Panc1 (cell line): ENCODE measurements at regions not wholly inside any gene's neighbourhood (a gene's known extent, or its start where the extent isn't known, plus 50 kb on each side); places are given as distances from the start of the nearest gene placed in this dataset.

Source experiments
- ATAC-seq: fragments of 200-7000 bp; cut with Tn5 transposase; 2 replicates; pipeline ENCODE4 v1.9.1; 2020; ENCODE audit warnings: mild to moderate bottlenecking, moderate library complexity
- BruUV-seq: library from RNA; stranded (reverse); fragments of 400-500 nt; replicated peaks from 2 replicates; lab custom pipeline; 2021; lab: Mats Ljungman, UMichigan
- CTCF ChIA-PET: fragments of 300-600 bp; sonication (Branson Sonifier 250); formaldehyde crosslinking; loops from one replicate; lab custom pipeline; 2022; ENCODE audit warnings: antibody characterized with exemption; lab: Charles Lee
- POLR2A ChIA-PET: fragments of 300-600 bp; sonication (Branson Sonifier 250); formaldehyde crosslinking; loops from one replicate; lab custom pipeline; 2022; ENCODE audit warnings: antibody characterized with exemption; lab: Charles Lee
- DNase-seq: peaks from one replicate; pipeline ENCODE4 v3.0.0-alpha.2; 2010; ENCODE audit warnings: low read depth, low spot score
- H3K27ac ChIP-seq: 2 replicates; pipeline ENCODE4 v1.5.1; 2011; ENCODE audit warnings: mild to moderate bottlenecking, low read length, inconsistent platforms
- H3K27me3 ChIP-seq: fragments of 200-500 bp; sonication (Bioruptor generic); 2 replicates; pipeline ENCODE4 v1.6.0; 2014; ENCODE audit warnings: low read length, inconsistent platforms; ENCODE audit not compliant: control insufficient read depth, insufficient read depth
- H3K36me3 ChIP-seq: fragments of 200-500 bp; sonication (Bioruptor generic); 2 replicates; pipeline ENCODE4 v1.5.1; 2014; ENCODE audit warnings: inconsistent platforms, mild to moderate bottlenecking, low read length, moderate library complexity; ENCODE audit not compliant: control insufficient read depth, insufficient read depth
- H3K4me1 ChIP-seq: 2 replicates; pipeline ENCODE4 v1.5.1; 2011; ENCODE audit warnings: inconsistent platforms, mild to moderate bottlenecking, low read length, moderate library complexity; ENCODE audit not compliant: control insufficient read depth, insufficient read depth
- H3K4me3 ChIP-seq, 2 experiments: 2 replicates each; pipeline ENCODE4 v1.5.1; 2011 to 2012; ENCODE audit warnings: low read depth in 2 of 2, low read length in 2 of 2, mild to moderate bottlenecking in 2 of 2, inconsistent platforms in 1 of 2, moderate library complexity in 1 of 2
- H3K9me3 ChIP-seq: fragments of 200-500 bp; sonication (Bioruptor generic); 2 replicates; pipeline ENCODE4 v1.5.1; 2014; ENCODE audit warnings: low read depth, mild to moderate bottlenecking, inconsistent platforms, low read length, moderate library complexity; ENCODE audit not compliant: control insufficient read depth, insufficient read depth
- POLR2AphosphoS5 ChIP-seq: IDR thresholded peaks from 2 replicates; pipeline ENCODE4 v1.6.1; 2012; ENCODE audit warnings: mild to moderate bottlenecking, low read depth, low read length, moderate library complexity
- SIN3A ChIP-seq: IDR thresholded peaks from 2 replicates; pipeline ENCODE4 v1.6.1; 2012; ENCODE audit warnings: low read depth, mild to moderate bottlenecking, low read length, moderate library complexity, borderline replicate concordance; ENCODE audit not compliant: insufficient read depth
- TCF7L2 ChIP-seq: IDR thresholded peaks from 2 replicates; pipeline ENCODE4 v1.6.1; 2011; ENCODE audit warnings: mild to moderate bottlenecking, low read depth, low read length, inconsistent platforms
- in situ Hi-C: cut with HindIII; loops from 2 replicates; pipeline ENCODE4 v1.10.0; 2016; ENCODE audit warnings: low sequenced_read_pairs, low pct_unique_long_range_greater_than_20kb
- intact Hi-C: fragments of 100-400 bp; cut with micrococcal nuclease; formaldehyde crosslinking; loops from one replicate; pipeline ENCODE4 v1.10.0; 2022; ENCODE audit not compliant: unreplicated experiment
- TF ChIP-seq, protein P1 (sequence below): fragments of 450-650 bp; IDR thresholded peaks from 2 replicates; pipeline ENCODE4 v1.5.1; 2017; ENCODE audit warnings: mild to moderate bottlenecking
- TF ChIP-seq, protein P2 (sequence below), 2 experiments: IDR thresholded peaks; 2 replicates each; pipeline ENCODE4 v1.6.1; 2011 to 2012; ENCODE audit warnings: low read depth in 2 of 2, control low read depth in 1 of 2, low read length in 1 of 2, mild to moderate bottlenecking in 1 of 2, moderate library complexity in 1 of 2; ENCODE audit not compliant: insufficient read depth in 1 of 2

GRCh38 chr12:47397664-47398281 is 308.1 kb downstream of the RPAP3 start:
- in situ Hi-C loops (no loop called here), intact Hi-C loops (loop anchor here (5.0 kb wide), 1 partner anchor 365 kb away; no protein-coding TSS in a partner anchor)
- TF ChIP-seq SIN3A, result no peak
- TF ChIP-seq, protein P1, sequence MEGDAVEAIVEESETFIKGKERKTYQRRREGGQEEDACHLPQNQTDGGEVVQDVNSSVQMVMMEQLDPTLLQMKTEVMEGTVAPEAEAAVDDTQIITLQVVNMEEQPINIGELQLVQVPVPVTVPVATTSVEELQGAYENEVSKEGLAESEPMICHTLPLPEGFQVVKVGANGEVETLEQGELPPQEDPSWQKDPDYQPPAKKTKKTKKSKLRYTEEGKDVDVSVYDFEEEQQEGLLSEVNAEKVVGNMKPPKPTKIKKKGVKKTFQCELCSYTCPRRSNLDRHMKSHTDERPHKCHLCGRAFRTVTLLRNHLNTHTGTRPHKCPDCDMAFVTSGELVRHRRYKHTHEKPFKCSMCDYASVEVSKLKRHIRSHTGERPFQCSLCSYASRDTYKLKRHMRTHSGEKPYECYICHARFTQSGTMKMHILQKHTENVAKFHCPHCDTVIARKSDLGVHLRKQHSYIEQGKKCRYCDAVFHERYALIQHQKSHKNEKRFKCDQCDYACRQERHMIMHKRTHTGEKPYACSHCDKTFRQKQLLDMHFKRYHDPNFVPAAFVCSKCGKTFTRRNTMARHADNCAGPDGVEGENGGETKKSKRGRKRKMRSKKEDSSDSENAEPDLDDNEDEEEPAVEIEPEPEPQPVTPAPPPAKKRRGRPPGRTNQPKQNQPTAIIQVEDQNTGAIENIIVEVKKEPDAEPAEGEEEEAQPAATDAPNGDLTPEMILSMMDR, result peak; percentile 66
- Histone ChIP-seq H3K36me3 (no peaks in the 10 kb centered on the region), H3K4me1 (no peaks in the 10 kb centered on the region), H3K9me3 (no peaks in the 10 kb centered on the region), H3K4me3 (no peak overlapping the region), H3K27me3 (no peaks in the 10 kb centered on the region), H3K27ac (no peak overlapping the region)
- BruUV-seq, result no TSS peak
- ATAC-seq, result peak; percentile 89
- DNase-seq, result no peak
- ChIA-PET CTCF (interaction anchor here (0.9 to 1.0 kb wide), 2 partner anchors 33 to 365 kb away, joined by 3 read pairs; no protein-coding TSS in a partner anchor), POLR2A (no interaction called here)

- ATAC-seq, result peak; percentile 38; the same call in 1 of the 2 replicates
- Histone ChIP-seq H3K4me3 (no peak overlapping the region), H3K36me3 (no peaks in the 10 kb centered on the region), H3K9me3 (no peaks in the 10 kb centered on the region), H3K27me3 (no peaks in the 10 kb centered on the region), H3K4me1 (no peaks in the 10 kb centered on the region), H3K27ac (no peak overlapping the region)
- POLR2A ChIA-PET, result no interaction called here
- no TSS peak for BruUV-seq
- in situ Hi-C loops, result no loop called here
- no peak for DNase-seq
- intact Hi-C loops, result loop anchor here (5.0 kb wide), 1 partner anchor 365 kb away; no protein-coding TSS in a partner anchor
- CTCF ChIA-PET, result interaction anchor here (1.0 kb wide), 1 partner anchor 32 kb away, joined by 3 read pairs; no protein-coding TSS in a partner anchor
- TF ChIP-seq, protein P1, result no peak
- no peak for TF ChIP-seq POLR2AphosphoS5
- TF ChIP-seq TCF7L2, result no peak
- TF ChIP-seq, protein P2, sequence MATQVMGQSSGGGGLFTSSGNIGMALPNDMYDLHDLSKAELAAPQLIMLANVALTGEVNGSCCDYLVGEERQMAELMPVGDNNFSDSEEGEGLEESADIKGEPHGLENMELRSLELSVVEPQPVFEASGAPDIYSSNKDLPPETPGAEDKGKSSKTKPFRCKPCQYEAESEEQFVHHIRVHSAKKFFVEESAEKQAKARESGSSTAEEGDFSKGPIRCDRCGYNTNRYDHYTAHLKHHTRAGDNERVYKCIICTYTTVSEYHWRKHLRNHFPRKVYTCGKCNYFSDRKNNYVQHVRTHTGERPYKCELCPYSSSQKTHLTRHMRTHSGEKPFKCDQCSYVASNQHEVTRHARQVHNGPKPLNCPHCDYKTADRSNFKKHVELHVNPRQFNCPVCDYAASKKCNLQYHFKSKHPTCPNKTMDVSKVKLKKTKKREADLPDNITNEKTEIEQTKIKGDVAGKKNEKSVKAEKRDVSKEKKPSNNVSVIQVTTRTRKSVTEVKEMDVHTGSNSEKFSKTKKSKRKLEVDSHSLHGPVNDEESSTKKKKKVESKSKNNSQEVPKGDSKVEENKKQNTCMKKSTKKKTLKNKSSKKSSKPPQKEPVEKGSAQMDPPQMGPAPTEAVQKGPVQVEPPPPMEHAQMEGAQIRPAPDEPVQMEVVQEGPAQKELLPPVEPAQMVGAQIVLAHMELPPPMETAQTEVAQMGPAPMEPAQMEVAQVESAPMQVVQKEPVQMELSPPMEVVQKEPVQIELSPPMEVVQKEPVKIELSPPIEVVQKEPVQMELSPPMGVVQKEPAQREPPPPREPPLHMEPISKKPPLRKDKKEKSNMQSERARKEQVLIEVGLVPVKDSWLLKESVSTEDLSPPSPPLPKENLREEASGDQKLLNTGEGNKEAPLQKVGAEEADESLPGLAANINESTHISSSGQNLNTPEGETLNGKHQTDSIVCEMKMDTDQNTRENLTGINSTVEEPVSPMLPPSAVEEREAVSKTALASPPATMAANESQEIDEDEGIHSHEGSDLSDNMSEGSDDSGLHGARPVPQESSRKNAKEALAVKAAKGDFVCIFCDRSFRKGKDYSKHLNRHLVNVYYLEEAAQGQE (IDR thresholded peaks at IDR 0.05; ENCODE audit: insufficient read depth in 1 of 2, low read depth in 2 of 2, low read length in 1 of 2), result no peak
- no peak for TF ChIP-seq SIN3A
These were observed 308.7 kb downstream of the RPAP3 start for GRCh38 chr12:47396902-47397663.
